KMS-11 (cell line): ENCODE measurements at regions not wholly inside any gene's neighbourhood (a gene's known extent, or its start where the extent isn't known, plus 50 kb on each side); places are given as distances from the start of the nearest gene placed in this dataset.

Experiments used
- H2AFZ ChIP-seq: fragments of 200-600 bp; sonication (generic); 2 replicates; pipeline ENCODE4 v1.6.1; 2016; ENCODE audit warnings: antibody characterized with exemption, mixed run types, low read depth
- H3K27ac ChIP-seq: fragments of 200-600 bp; sonication (generic); 2 replicates; pipeline ENCODE4 v1.6.1; 2016; ENCODE audit warnings: mild to moderate bottlenecking, mixed run types
- H3K27me3 ChIP-seq: fragments of 200-600 bp; sonication (generic); 2 replicates; pipeline ENCODE4 v1.6.1; 2017; ENCODE audit warnings: mild to moderate bottlenecking, low read depth, mixed run types, moderate library complexity; ENCODE audit not compliant: insufficient read depth
- H3K36me3 ChIP-seq: fragments of 200-600 bp; sonication (generic); 2 replicates; pipeline ENCODE4 v1.6.1; 2017; ENCODE audit warnings: mild to moderate bottlenecking, mixed run types; ENCODE audit not compliant: insufficient read depth
- H3K4me1 ChIP-seq: fragments of 200-600 bp; sonication (generic); 2 replicates; pipeline ENCODE4 v1.6.1; 2016; ENCODE audit warnings: mild to moderate bottlenecking, low read depth, mixed run types; ENCODE audit not compliant: poor library complexity, severe bottlenecking
- H3K4me2 ChIP-seq: fragments of 200-600 bp; sonication (generic); 2 replicates; pipeline ENCODE4 v1.7.0; 2016; ENCODE audit warnings: mild to moderate bottlenecking, mixed run types
- H3K4me3 ChIP-seq: fragments of 200-600 bp; sonication (generic); IDR thresholded peaks from 2 replicates; pipeline ENCODE4 v1.6.1; 2017; ENCODE audit warnings: low read depth, low read length, mixed read lengths; ENCODE audit not compliant: insufficient read depth
- H3K79me2 ChIP-seq: fragments of 200-600 bp; sonication (generic); 2 replicates; pipeline ENCODE4 v1.6.1; 2016; ENCODE audit warnings: low read depth, mixed run types; ENCODE audit not compliant: insufficient read depth
- H3K9ac ChIP-seq: fragments of 200-600 bp; sonication (generic); 2 replicates; pipeline ENCODE4 v1.6.1; 2016; ENCODE audit warnings: mild to moderate bottlenecking, mixed run types
- H4K20me1 ChIP-seq: fragments of 200-600 bp; sonication (generic); 2 replicates; pipeline ENCODE4 v1.6.1; 2016; ENCODE audit warnings: mild to moderate bottlenecking, mixed run types; ENCODE audit not compliant: insufficient read depth
- CTCF ChIP-seq: fragments of 200-600 bp; sonication (generic); conservative IDR thresholded peaks from 2 replicates; pipeline ENCODE4 v1.6.1; 2017; ENCODE audit warnings: low read depth, mild to moderate bottlenecking, antibody characterized with exemption, low read length, moderate library complexity, mixed read lengths

- H4K20me1 ChIP-seq: no peaks in the 10 kb centered on the region
- H3K9ac ChIP-seq: no peak overlapping the region
- H2AFZ ChIP-seq: no peak overlapping the region
- no peak overlapping the region for H3K27ac ChIP-seq
- no peaks in the 10 kb centered on the region for H3K79me2 ChIP-seq
- no peak for TF ChIP-seq CTCF
- H3K4me3 ChIP-seq: no peak overlapping the region
- H3K27me3 ChIP-seq: no peaks in the 10 kb centered on the region
- no peak overlapping the region for H3K4me2 ChIP-seq
- no peaks in the 10 kb centered on the region for H3K4me1 ChIP-seq
- H3K36me3 ChIP-seq: no peaks in the 10 kb centered on the region
Observed at GRCh38 chrX:122546269-122546668, 637.8 kb upstream of the GRIA3 start.

GRCh38 chrX:122552286-122552800 is 631.7 kb upstream of the GRIA3 start:
- Histone ChIP-seq H3K4me2 (no peak overlapping the region), H2AFZ (no peak overlapping the region), H3K79me2 (no peaks in the 10 kb centered on the region), H3K4me3 (no peak overlapping the region), H4K20me1 (no peaks in the 10 kb centered on the region), H3K36me3 (no peaks in the 10 kb centered on the region), H3K27ac (no peak overlapping the region), H3K9ac (no peak overlapping the region), H3K4me1 (no peaks in the 10 kb centered on the region), H3K27me3 (no peaks in the 10 kb centered on the region)
- no peak for TF ChIP-seq CTCF

- Histone ChIP-seq H3K4me1 (no peaks in the 10 kb centered on the region), H2AFZ (no peak overlapping the region), H3K4me2 (no peak overlapping the region), H3K9ac (no peak overlapping the region), H4K20me1 (no peaks in the 10 kb centered on the region), H3K4me3 (no peak overlapping the region), H3K36me3 (no peaks in the 10 kb centered on the region), H3K79me2 (no peaks in the 10 kb centered on the region), H3K27ac (no peak overlapping the region), H3K27me3 (no peaks in the 10 kb centered on the region)
- TF ChIP-seq CTCF: no peak
Observed at GRCh38 chrX:122555925-122556324, 628.2 kb upstream of the GRIA3 start.

GRCh38 chrX:122565952-122566351 is 618.1 kb upstream of the GRIA3 start:
- TF ChIP-seq CTCF: no peak
- Histone ChIP-seq H3K9ac (no peak overlapping the region), H4K20me1 (no peaks in the 10 kb centered on the region), H3K79me2 (no peaks in the 10 kb centered on the region), H3K4me2 (no peak overlapping the region), H3K27me3 (no peaks in the 10 kb centered on the region), H2AFZ (no peak overlapping the region), H3K4me1 (no peaks in the 10 kb centered on the region), H3K36me3 (no peaks in the 10 kb centered on the region), H3K27ac (no peak overlapping the region), H3K4me3 (no peak overlapping the region)

- H3K4me3 ChIP-seq: no peak overlapping the region
- no peaks in the 10 kb centered on the region for H3K79me2 ChIP-seq
- no peak overlapping the region for H3K27ac ChIP-seq
- H2AFZ ChIP-seq: no peak overlapping the region
- no peaks in the 10 kb centered on the region for H3K36me3 ChIP-seq
- no peaks in the 10 kb centered on the region for H3K4me1 ChIP-seq
- no peak overlapping the region for H3K9ac ChIP-seq
- TF ChIP-seq CTCF: no peak
- no peaks in the 10 kb centered on the region for H4K20me1 ChIP-seq
- no peak overlapping the region for H3K4me2 ChIP-seq
- H3K27me3 ChIP-seq: no peaks in the 10 kb centered on the region
Observed at GRCh38 chrX:122566401-122566800, 617.7 kb upstream of the GRIA3 start.
